HG03432 (cell line): ENCODE measurements at regions not wholly inside any gene's neighbourhood (a gene's known extent, or its start where the extent isn't known, plus 50 kb on each side); places are given as distances from the start of the nearest gene placed in this dataset.

Source experiments
- ATAC-seq: cut with Tn5 transposase; IDR thresholded peaks from one replicate; pipeline ENCODE4 v1.9.1; 2021; ENCODE audit warnings: mild to moderate bottlenecking, moderate library complexity; ENCODE audit not compliant: unreplicated experiment

DNA sequence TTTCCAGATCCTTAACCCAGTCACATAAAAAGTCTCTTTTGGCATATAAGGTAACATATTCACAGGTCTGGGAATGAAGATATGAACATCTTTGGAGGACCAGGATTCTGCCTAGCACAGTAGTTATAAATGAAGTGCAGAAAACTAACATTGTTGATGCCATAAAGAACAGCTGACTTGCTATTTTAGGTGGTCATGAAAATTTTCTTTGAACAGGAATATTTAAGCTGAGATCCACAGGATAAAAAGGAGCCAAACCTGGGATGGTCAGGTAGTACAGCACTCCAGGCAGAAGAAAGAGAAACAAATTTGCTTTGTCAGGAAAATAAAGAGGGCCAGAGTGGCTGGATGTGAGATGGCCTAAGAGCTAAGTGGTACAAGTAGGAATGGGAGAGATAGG, 80.0 kb downstream of the CENPW start:
- no peak for ATAC-seq

DNA sequence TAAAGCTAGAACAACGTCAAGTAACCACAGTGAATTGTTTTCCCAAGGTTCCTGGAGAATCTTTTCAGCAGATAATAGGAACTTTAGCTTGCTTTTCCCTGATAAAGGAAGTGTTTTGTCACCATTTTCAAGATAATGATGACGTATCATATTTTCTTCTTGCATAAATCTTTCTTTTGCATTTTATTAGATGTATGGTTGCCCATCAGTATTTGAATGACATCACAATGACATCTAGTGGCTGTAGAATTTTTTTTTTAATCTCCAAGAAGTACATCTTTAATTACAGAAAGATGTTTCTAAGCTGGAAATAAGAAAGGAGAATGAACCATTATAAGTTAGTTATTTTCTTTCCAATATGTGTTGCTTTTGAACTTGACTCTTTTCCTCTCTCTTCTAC, 83.0 kb downstream of the CENPW start:
- no peak for ATAC-seq

DNA sequence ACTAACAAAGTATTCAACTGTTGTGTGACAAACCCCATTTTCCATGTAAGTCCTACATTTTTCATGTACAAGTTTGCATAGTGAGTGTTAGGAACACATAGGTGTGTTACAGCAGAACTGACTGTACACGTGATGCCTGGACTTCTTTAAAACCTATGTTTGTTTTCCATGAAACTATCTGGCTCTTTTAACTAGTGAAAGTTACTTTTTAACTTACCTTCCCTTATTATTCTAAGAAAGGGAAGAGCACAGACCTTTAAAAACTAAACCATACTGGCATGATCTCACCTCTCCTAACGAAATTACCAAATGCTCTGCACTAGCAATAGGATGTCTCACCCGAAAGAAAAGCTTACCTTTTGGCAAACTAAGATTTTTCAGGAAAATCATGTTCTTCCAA, 87.8 kb downstream of the CENPW start:
- ATAC-seq, result no peak

DNA sequence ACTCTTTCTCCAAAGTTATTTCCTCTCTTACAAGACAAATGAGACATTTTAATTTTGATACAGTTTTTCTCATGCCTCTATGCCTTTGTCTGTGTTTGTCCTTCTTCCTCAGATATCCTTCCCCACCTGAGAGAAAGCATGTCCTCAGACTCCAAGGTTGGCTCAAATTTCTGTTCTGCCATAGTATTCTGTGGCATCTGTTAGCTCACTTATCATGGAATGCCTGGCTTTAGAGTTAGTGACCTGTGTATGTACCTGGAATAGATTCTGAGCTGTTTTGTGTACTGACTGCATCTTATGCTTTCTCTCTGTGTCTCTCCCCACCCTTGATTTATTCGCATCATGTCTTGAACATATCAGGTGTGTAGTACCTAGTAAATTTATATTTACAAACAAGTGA, 90.0 kb downstream of the CENPW start:
- ATAC-seq, result no peak

DNA sequence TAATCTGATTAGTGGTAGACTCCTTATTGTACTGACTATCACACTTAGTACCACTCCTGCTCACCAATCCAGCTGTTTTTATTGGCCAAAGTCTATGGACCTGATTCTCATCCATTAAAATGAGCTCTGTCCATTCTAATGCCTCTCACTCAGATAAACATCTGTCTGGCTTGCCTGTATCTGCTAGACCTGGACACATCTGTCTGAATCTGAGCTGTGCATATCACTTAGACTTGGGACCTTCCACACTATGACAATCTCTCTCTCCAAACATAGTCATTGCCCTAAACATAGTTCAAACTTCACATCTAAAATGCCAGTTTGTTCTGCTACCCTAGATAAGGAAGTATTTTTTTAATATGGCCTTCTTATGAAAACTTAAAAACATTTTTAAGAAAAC, 92.6 kb downstream of the CENPW start:
- ATAC-seq, result no peak

DNA sequence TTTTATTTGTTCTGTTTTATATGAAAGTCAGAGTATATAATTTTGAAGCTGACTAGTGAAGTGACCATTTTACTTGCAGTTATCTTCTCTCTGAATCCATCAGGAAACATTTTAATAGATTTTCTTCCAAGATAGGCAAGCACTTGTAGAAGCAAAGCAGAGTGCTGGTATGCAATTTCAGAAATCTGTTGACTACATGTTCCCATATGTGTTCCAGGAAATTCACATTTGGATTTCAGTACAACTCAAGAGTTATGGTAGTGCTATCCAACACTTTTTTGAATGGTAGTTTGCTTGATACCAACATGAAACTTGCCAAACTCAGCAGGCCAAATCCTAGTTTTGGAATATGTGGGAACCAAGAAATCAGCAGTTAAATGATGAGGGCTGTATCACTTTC, 94.0 kb downstream of the CENPW start:
- no peak for ATAC-seq

DNA sequence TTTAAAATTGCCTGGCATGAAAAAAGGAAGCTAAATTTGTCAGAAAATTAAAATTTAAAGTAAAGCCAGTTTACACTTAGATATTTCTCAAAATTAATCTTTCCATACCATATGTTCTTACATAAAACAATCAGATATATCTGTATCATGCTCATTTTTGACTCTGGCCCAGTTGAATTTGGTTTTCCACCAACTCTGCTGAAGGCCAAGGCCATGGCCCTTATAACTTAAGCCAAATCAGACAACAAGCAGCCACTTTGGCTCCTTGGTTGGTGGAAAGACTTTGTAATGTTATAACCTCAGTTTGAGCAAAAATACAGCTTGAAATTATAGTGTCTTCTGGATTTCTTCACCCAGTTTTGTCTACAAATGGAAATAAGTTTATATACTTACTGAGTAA, 97.3 kb downstream of the CENPW start:
- no peak for ATAC-seq

DNA sequence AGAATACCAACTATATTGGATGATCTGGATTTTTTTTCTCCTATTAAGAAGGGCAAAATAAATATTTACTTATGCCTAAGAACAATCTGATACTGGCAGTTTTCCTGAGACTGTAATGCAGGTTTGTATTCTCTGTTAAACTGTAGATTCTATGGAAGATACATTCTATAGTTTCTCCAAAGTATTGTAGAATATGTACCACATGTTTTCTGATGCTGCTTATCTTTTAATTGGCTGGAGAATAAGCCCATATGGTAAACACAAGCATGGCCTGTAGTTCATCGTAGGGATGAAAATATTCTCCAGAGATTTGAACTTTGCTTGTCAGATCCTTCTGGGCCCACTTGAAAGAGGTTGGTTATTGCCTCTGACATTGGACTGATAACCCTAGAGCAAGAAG, 99.1 kb downstream of the CENPW start:
- ATAC-seq, result no peak

DNA sequence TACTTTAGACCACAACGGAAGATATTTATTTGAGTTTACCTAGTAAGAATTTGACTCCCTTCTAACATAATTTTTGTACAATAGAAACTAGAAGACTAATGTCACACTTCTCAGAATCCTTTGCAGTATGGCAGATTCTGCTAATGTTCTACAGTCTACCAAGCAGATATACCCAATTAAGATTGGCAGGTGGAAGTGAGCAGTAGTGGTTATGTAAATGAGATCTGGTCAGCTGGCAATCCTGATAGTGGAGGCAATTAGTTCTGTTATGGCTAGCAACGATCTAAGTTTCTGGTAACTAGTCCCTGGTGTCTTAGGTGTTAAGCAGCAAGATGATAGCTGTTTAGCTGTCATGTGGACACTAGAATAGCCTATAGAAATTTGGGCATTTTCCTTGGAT, 101.0 kb downstream of the CENPW start:
- ATAC-seq, result no peak

DNA sequence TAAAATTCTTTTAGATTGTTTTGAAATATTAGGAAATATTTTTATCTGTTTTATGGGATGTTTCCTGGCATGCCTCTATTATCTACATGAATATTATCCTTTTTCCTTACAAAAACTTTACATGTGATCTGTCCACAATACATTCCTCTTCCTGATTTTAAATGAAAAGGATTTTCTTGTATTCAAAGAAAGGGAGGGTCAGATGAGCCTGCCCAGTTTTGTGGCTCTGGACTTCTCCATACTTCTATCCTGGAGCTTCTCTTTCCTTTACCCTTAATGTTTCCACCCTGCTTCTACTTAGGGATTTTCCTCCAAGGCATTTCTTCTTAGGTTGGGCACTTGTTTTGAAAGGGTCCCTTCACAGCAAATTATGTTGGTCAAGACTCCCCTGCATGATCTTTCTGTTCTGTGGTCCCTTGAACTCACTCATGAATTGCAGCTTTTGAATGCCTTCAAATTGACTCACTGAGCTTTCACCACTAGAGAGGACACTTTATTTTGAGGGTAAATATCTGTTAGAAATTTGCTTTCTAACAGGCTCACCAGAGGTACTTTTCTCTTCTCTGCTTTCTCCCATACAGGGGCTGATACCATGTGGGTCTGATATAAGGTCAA, 104.9 kb downstream of the CENPW start:
- no peak for ATAC-seq

DNA sequence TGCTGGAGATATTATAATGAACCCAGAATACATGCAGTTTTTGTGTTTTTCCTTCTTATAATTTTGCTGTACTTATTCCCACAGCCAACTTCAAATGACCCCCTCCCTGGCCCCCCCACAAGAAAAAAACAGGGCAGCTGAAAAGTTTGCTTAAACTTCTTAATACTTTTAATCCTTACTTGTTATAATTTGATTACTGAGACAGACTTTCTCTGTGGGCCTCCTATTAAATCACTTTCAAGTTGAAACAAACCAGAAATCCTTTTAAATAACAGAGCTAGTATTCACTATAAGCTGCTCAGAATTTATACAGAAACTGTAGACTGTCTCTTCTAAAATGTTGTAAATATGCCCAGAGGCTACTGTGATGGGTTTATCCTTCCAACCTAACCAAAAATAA, 106.3 kb downstream of the CENPW start:
- ATAC-seq, result no peak

DNA sequence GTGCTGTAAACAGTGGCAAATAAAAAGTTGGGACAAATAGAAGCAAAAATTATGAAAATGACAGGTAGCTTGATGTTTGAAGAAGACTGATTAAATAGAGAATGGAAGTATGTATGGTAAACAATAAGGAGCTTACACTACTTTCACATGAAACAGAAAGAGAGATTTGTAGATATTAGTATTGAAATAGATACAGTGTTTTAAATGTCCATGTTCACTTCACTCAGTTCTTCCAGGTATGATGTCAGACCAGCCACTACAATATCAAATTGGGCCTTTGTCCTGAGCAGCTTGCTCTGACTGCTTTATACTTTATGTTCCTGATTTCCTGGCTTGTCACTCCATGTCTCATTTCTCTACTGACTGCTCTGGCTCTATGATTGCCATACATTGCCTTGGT, 107.5 kb downstream of the CENPW start:
- ATAC-seq, result peak; percentile 45

DNA sequence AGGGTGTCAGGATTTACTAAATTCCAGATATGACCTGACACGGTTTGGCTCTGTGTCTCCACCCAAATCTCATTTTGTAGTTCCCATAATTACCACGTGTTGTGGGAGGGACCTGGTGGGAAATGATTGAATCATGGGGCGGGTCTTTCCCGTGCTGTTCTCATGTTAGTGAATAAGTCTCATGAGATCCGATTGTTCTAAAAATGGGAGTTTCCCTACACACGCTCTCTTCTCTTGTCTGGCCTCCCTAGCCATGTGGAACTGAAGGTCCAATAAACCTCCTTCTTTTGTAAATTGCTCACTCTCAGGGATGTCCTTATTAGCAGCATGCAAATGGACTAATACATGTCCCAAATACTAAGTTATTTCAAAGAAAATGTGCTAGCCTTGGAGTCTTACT, 121.1 kb downstream of the CENPW start:
- no peak for ATAC-seq

DNA sequence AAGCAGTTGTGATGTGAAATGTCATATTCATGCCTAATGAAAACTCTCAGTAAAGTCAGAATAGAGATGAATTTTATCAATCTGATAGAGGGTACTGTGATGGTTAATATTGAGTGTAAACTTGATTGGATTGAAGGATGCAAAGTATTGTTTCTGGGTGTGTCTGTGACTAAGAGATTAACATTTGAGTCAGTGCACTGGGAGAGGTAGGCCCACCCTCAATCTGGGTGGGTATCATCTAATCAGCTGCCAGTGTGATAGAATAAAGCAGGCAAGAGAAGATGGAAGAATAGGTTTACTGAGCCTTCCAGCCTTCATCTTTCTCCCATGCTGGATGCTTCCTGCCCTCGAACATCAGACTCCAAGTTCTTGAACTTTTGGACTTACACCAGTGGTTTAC, 124.3 kb downstream of the CENPW start:
- ATAC-seq, result no peak

DNA sequence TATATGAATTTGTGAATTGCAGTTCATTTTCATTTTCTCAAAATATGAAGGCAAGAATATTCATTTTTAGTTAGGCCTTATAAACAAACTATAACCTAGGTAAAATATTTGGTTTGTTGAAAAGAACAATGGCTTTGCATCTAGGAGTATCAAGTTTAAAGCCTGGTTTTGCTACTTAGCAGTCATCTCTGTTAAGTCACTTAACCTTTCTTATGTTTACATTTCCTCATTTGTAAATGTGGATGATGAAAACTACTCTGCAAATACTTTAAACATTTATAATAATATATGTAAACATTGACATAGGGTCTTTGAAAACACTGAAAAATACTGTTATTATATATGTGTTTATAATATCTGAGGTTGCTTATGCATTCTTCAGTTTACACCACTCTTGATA, 135.5 kb downstream of the CENPW start:
- no peak for ATAC-seq

DNA sequence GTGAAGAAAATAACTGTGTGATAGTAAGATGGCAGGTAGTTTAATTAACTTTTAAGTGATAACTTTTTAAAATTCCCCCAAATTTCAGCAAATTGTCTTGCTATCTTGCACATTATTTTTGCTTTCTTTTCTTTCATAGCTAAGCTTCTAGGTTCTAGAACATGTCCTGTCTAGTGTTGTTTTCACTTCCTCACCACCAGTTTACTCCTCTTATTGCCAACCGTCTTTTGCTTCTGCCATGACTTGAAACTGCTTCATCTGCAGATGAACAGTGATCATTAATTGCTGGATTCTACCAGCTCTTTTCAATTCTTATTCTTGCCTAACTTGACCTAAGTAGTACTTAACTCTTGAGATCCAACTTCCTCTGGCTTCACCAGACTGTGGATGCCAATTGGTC, 137.8 kb downstream of the CENPW start:
- peak; percentile 87 for ATAC-seq

DNA sequence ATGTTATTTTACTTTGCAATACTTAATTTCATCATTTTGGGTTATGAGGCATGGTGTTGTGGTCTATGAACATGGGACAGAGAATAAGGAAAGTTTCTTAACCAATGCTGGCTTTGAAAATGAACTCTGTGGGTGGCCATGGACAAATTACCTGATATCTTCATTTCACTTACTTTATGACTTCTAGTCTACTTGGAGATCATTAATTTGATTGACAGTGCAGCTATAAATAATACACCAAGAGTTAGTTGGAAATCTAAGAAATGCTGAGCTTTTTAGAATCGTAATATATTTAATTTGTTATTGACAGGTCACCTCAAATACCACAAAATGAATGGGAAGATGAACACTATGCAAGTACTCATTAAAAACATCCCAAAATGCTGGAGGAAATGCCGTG, 140.4 kb downstream of the CENPW start:
- ATAC-seq, result no peak

DNA sequence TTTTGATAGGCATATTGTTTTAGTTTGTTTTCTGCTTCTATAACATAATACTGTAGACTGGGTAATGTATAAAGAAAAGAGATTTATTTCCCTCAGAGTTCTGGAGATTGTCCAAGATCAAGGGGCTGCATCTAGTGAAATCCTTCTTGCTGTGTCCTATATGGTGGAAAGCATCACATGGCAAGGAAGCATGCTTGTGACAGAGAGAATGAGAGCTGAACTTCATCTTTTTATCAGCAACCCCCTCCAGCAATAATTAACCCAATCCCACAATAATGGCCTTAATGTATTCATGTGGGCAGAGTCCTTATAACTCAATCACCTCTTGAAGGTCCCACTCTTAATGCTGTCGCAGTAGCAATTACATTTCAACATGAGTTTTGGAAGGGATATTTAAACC, 141.4 kb downstream of the CENPW start:
- no peak for ATAC-seq

DNA sequence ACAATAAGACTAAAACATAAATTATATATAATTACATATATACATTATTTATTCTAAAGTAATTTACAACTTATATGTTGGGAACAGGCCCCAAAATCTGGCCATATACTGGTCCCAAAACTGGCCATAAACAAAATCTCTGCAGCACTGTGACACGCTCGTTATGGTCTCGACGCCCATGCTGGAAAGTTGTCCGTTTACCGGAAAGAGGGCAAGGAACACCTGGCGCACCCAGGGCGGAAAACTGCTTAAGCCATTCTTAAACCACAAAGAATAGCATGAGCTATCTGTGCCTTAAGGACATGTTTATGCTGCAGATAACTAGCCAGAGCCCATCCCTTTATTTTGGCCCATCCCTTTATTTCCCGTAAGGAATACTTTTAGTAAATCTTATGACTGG, 164.9 kb downstream of the CENPW start:
- no peak for ATAC-seq

DNA sequence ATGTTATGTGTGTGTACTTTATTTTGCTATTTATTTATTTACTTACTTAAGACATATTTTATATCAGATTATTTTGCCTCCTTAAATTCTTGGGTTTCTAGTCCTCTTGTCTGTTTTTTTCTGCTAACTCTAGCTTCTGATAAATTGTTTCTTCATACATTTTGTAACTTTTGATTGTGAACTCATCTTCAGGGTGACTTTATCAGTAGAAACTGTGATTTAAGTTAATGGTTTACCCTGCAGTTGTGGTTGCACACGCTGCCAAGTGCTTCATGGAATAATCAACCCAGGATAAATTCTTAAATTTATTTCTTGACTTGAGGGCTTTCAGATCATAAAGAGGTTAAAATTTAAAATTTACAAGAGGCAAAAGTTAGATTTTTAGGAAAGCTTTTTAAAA, 173.3 kb downstream of the CENPW start:
- no peak for ATAC-seq

DNA sequence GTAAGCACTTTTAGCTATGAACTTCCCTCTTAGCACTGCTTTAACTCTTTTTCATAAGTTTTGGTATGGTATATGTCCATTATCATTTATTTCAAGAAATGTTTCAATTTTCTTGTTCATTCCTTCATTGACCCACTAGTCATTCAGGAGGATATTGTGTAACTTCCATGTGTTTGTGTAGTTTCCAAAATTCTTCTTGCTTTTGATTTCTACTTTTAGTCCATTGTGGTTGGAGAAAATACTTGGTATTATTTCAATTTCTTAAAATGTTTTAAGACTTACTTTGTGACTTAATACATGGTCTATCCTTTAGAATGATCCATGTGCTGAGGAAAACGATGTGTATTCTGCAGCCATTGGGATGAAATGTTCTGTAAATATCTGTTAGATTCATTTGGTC, 176.5 kb downstream of the CENPW start:
- no peak for ATAC-seq

DNA sequence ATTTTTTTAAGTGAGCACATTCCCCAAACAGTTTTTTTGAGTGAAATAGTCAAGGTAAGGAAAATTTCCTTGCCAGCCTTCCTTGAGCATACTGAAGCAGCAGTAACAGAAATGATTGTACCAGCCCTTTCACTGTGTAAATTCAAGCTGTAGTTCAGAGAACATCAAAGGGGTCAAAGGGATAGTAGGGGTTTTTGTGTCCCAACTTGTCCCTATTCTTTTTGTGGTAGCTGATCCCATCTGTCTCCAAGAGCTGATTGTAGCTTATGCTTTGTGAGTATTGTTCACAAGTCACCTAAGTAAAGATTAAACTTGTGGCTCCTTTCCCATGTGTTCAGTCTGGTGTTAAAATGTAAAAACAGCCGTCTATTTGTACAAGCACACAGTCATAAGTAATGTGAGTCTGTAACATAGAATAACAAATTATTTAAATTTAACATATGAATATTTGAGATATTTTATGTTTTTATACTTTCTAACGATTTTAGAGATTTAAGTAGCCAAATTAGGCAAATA, 185.0 kb downstream of the CENPW start:
- ATAC-seq, result no peak

DNA sequence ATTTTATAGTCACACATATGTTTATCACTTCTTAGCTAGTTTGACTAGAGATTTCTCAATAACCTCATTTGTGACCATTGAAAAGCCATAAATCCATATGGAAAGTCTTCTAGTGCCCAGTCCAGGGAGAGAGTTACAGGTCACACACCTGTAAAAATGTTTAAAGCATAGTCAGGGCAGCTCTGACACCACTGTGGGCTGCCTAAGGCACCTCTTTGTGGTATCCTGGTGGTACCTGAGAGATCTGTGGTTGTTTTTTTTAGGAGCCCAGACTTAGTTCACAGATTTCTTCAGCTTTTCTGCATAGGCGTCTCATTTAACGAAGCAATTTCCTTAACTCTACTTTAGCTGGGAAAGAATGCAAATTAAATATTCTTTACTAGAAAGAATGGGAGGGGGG, 186.6 kb downstream of the CENPW start:
- no peak for ATAC-seq
